ENCODE measurements at regions not wholly inside any gene's neighbourhood (a gene's known extent, or its start where the extent isn't known, plus 50 kb on each side); places are given as distances from the start of the nearest gene placed in this dataset.
"Not testable (repeated sequence)": the region's sequence is repeated elsewhere in the genome, so short reads cannot be mapped to it uniquely, and the experiment has no call there.

GRCh38 chr17:30605523-30605922, 128.3 kb downstream of the GOSR1 start:
- Histone ChIP-seq H3K27ac (no peak overlapping the region), H3K36me3 (peaks cover 0 to 1% of the 10 kb centered on the region in 2 donors), H3K9me3 (no peaks in the 10 kb centered on the region), H3K27me3 (no peaks in the 10 kb centered on the region), H3K4me1 (peaks cover 0 to 20% (median 3%) of the 10 kb centered on the region in 3 donors), H3K4me3 (no peak overlapping the region)
- TF ChIP-seq POLR2AphosphoS5 (IDR thresholded peaks at IDR 0.05) (no peak), CTCF (IDR thresholded peaks at IDR 0.05) (no peak), EP300 (IDR thresholded peaks at IDR 0.05) (no peak), POLR2A (IDR thresholded peaks at IDR 0.05) (no peak)
- 88 to 98% methylated on average over 4 of the region's 4 CpGs for WGBS, 2 donors (ENCODE audit: low coverage in 1 of 2)
- ATAC-seq: no peak

- H3K4me3 ChIP-seq: no peak overlapping the region
- H3K27ac ChIP-seq: no peak overlapping the region
- no peaks in the 10 kb centered on the region for H3K27me3 ChIP-seq
- peaks cover 0 to 21% (median 3%) of the 10 kb centered on the region in 3 donors for H3K4me1 ChIP-seq
- TF ChIP-seq CTCF (IDR thresholded peaks at IDR 0.05) (no peak), POLR2AphosphoS5 (IDR thresholded peaks at IDR 0.05) (no peak), POLR2A (IDR thresholded peaks at IDR 0.05) (no peak), EP300 (IDR thresholded peaks at IDR 0.05) (no peak)
- no peaks in the 10 kb centered on the region for H3K9me3 ChIP-seq
- no peaks in the 10 kb centered on the region for H3K36me3 ChIP-seq
- WGBS, 2 donors (ENCODE audit: low coverage in 1 of 2): 92 to 100% methylated on average over 1 of the region's 1 CpG
- ATAC-seq: no peak
Measured at GRCh38 chr17:30605027-30605426, 127.8 kb downstream of the GOSR1 start.

GRCh38 chr17:30602396-30602795, 125.2 kb downstream of the GOSR1 start:
- ATAC-seq, H3K27ac ChIP-seq, H3K9me3 ChIP-seq, H3K36me3 ChIP-seq, H3K27me3 ChIP-seq: not testable (repeated sequence)
- 100% methylated on average over 1 of the region's 2 CpGs; no CpG with 5 or more reads in 1 of the 2 donors for WGBS, 2 donors (ENCODE audit: low coverage in 1 of 2)
- Histone ChIP-seq H3K4me1 (peaks cover 0 to 28% (median 3%) of the 10 kb centered on the region in 3 donors), H3K4me3 (peak overlapping the region in 1 of 2 donors; percentile 96)

- peak overlapping the region in 1 of 2 donors; percentile 96 for H3K4me3 ChIP-seq
- H3K27me3 ChIP-seq, H3K9me3 ChIP-seq, H3K27ac ChIP-seq, H3K36me3 ChIP-seq, ATAC-seq: not testable (repeated sequence)
- peaks cover 0 to 28% (median 3%) of the 10 kb centered on the region in 3 donors for H3K4me1 ChIP-seq
- 14 to 22% methylated on average over 2 to 7 of the region's 7 CpGs for WGBS, 2 donors (ENCODE audit: low coverage in 1 of 2)
Measured at GRCh38 chr17:30601984-30602383, 124.8 kb downstream of the GOSR1 start.

- TF ChIP-seq POLR2AphosphoS5 (IDR thresholded peaks at IDR 0.05) (no peak), POLR2A (IDR thresholded peaks at IDR 0.05) (no peak), CTCF (IDR thresholded peaks at IDR 0.05) (no peak), EP300 (IDR thresholded peaks at IDR 0.05) (no peak)
- Histone ChIP-seq H3K9me3 (no peaks in the 10 kb centered on the region), H3K27me3 (no peaks in the 10 kb centered on the region), H3K4me1 (peaks cover 0 to 28% (median 3%) of the 10 kb centered on the region in 3 donors), H3K4me3 (peak overlapping the region; percentile 76 to 96), H3K36me3 (no peaks in the 10 kb centered on the region), H3K27ac (peak overlapping the region; percentile 95 to 99 (median 98))
- 0 to 1% methylated on average over 3 to 15 of the region's 49 CpGs for WGBS, 2 donors (ENCODE audit: low coverage in 1 of 2)
- no peak for ATAC-seq
Measured at GRCh38 chr17:30600830-30601494, 123.8 kb downstream of the GOSR1 start.
